ENCODE measurements at regions not wholly inside any gene's neighbourhood (a gene's known extent, or its start where the extent isn't known, plus 50 kb on each side); places are given as distances from the start of the nearest gene placed in this dataset.

- H3K9me3 ChIP-seq (ENCODE audit: control insufficient read depth in 2 of 2, insufficient read depth in 1 of 2, low read depth in 1 of 2, low read length in 1 of 2), result no peaks in the 10 kb centered on the region
- no peaks in the 10 kb centered on the region for H3K27me3 ChIP-seq (ENCODE audit: control insufficient read depth in 1 of 2, insufficient read depth in 2 of 2, low read length in 2 of 2)
- H3K4me1 ChIP-seq (ENCODE audit: control insufficient read depth in 2 of 2, insufficient read depth in 2 of 2, low read length in 1 of 2), result no peaks in the 10 kb centered on the region
- peaks cover 0 to 3% of the 10 kb centered on the region in 2 donors for H3K36me3 ChIP-seq (ENCODE audit: control insufficient read depth in 2 of 2, insufficient read depth in 2 of 2, low read length in 1 of 2)
- H3K27ac ChIP-seq (ENCODE audit: low read depth in 2 of 2, low read length in 1 of 2), result no peak overlapping the region
- no peak overlapping the region for H3K4me3 ChIP-seq (ENCODE audit: low read depth in 1 of 2, low read length in 2 of 2)
- 67 to 72% methylated on average over 1 of the region's 1 CpG for WGBS, 2 donors
Measured at GRCh38 chr2:161036926-161037325, 123.3 kb upstream of the TANK start.

GRCh38 chr2:161039071-161039470 is 121.2 kb upstream of the TANK start:
- 81 to 83% methylated on average over 5 of the region's 5 CpGs for WGBS, 2 donors
- Histone ChIP-seq H3K4me3 (ENCODE audit: low read depth in 1 of 2, low read length in 2 of 2) (no peak overlapping the region), H3K9me3 (ENCODE audit: control insufficient read depth in 2 of 2, insufficient read depth in 1 of 2, low read depth in 1 of 2, low read length in 1 of 2) (no peaks in the 10 kb centered on the region)

GRCh38 chr2:161041356-161041755 is 118.9 kb upstream of the TANK start:
- H3K4me3 ChIP-seq (ENCODE audit: low read depth in 1 of 2, low read length in 2 of 2), result no peak overlapping the region
- no peaks in the 10 kb centered on the region for H3K27me3 ChIP-seq (ENCODE audit: control insufficient read depth in 1 of 2, insufficient read depth in 2 of 2, low read length in 2 of 2)
- WGBS, 2 donors, result 65 to 70% methylated on average over 2 of the region's 2 CpGs
- no peak overlapping the region for H3K27ac ChIP-seq (ENCODE audit: low read depth in 2 of 2, low read length in 1 of 2)
- H3K9me3 ChIP-seq (ENCODE audit: control insufficient read depth in 2 of 2, insufficient read depth in 1 of 2, low read depth in 1 of 2, low read length in 1 of 2), result no peaks in the 10 kb centered on the region
- H3K4me1 ChIP-seq (ENCODE audit: control insufficient read depth in 2 of 2, insufficient read depth in 2 of 2, low read length in 1 of 2), result no peaks in the 10 kb centered on the region
- no peaks in the 10 kb centered on the region for H3K36me3 ChIP-seq (ENCODE audit: control insufficient read depth in 2 of 2, insufficient read depth in 2 of 2, low read length in 1 of 2)

More at GRCh38 chr2:161039071-161039470, 121.2 kb upstream of the TANK start:
- H3K27me3 ChIP-seq (ENCODE audit: control insufficient read depth in 1 of 2, insufficient read depth in 2 of 2, low read length in 2 of 2), result no peaks in the 10 kb centered on the region
- H3K4me1 ChIP-seq (ENCODE audit: control insufficient read depth in 2 of 2, insufficient read depth in 2 of 2, low read length in 1 of 2), result no peaks in the 10 kb centered on the region
- H3K36me3 ChIP-seq (ENCODE audit: control insufficient read depth in 2 of 2, insufficient read depth in 2 of 2, low read length in 1 of 2), result no peaks in the 10 kb centered on the region
- no peak overlapping the region for H3K27ac ChIP-seq (ENCODE audit: low read depth in 2 of 2, low read length in 1 of 2)

GRCh38 chr2:161042990-161043625 is 117.1 kb upstream of the TANK start:
- Histone ChIP-seq H3K9me3 (ENCODE audit: control insufficient read depth in 2 of 2, insufficient read depth in 1 of 2, low read depth in 1 of 2, low read length in 1 of 2) (no peaks in the 10 kb centered on the region), H3K4me3 (ENCODE audit: low read depth in 1 of 2, low read length in 2 of 2) (no peak overlapping the region), H3K27me3 (ENCODE audit: control insufficient read depth in 1 of 2, insufficient read depth in 2 of 2, low read length in 2 of 2) (no peaks in the 10 kb centered on the region), H3K4me1 (ENCODE audit: control insufficient read depth in 2 of 2, insufficient read depth in 2 of 2, low read length in 1 of 2) (no peaks in the 10 kb centered on the region), H3K27ac (ENCODE audit: low read depth in 2 of 2, low read length in 1 of 2) (no peak overlapping the region), H3K36me3 (ENCODE audit: control insufficient read depth in 2 of 2, insufficient read depth in 2 of 2, low read length in 1 of 2) (no peaks in the 10 kb centered on the region)
- WGBS, 2 donors, result 45 to 59% methylated on average over 2 of the region's 2 CpGs

- Histone ChIP-seq H3K9me3 (ENCODE audit: control insufficient read depth in 2 of 2, insufficient read depth in 1 of 2, low read depth in 1 of 2, low read length in 1 of 2) (no peaks in the 10 kb centered on the region), H3K4me3 (ENCODE audit: low read depth in 1 of 2, low read length in 2 of 2) (no peak overlapping the region), H3K27me3 (ENCODE audit: control insufficient read depth in 1 of 2, insufficient read depth in 2 of 2, low read length in 2 of 2) (no peaks in the 10 kb centered on the region), H3K27ac (ENCODE audit: low read depth in 2 of 2, low read length in 1 of 2) (no peak overlapping the region), H3K36me3 (ENCODE audit: control insufficient read depth in 2 of 2, insufficient read depth in 2 of 2, low read length in 1 of 2) (no peaks in the 10 kb centered on the region), H3K4me1 (ENCODE audit: control insufficient read depth in 2 of 2, insufficient read depth in 2 of 2, low read length in 1 of 2) (no peaks in the 10 kb centered on the region)
- WGBS, 2 donors, result 52 to 59% methylated on average over 6 of the region's 6 CpGs
Measured at GRCh38 chr2:161044095-161044865, 115.9 kb upstream of the TANK start.

GRCh38 chr2:161044921-161045320 is 115.3 kb upstream of the TANK start:
- Histone ChIP-seq H3K36me3 (ENCODE audit: control insufficient read depth in 2 of 2, insufficient read depth in 2 of 2, low read length in 1 of 2) (no peaks in the 10 kb centered on the region), H3K4me1 (ENCODE audit: control insufficient read depth in 2 of 2, insufficient read depth in 2 of 2, low read length in 1 of 2) (no peaks in the 10 kb centered on the region), H3K27ac (ENCODE audit: low read depth in 2 of 2, low read length in 1 of 2) (no peak overlapping the region), H3K4me3 (ENCODE audit: low read depth in 1 of 2, low read length in 2 of 2) (no peak overlapping the region), H3K27me3 (ENCODE audit: control insufficient read depth in 1 of 2, insufficient read depth in 2 of 2, low read length in 2 of 2) (no peaks in the 10 kb centered on the region), H3K9me3 (ENCODE audit: control insufficient read depth in 2 of 2, insufficient read depth in 1 of 2, low read depth in 1 of 2, low read length in 1 of 2) (no peaks in the 10 kb centered on the region)
- 74 to 75% methylated on average over 1 of the region's 1 CpG for WGBS, 2 donors

- no peaks in the 10 kb centered on the region for H3K9me3 ChIP-seq (ENCODE audit: control insufficient read depth in 2 of 2, insufficient read depth in 1 of 2, low read depth in 1 of 2, low read length in 1 of 2)
- H3K36me3 ChIP-seq (ENCODE audit: control insufficient read depth in 2 of 2, insufficient read depth in 2 of 2, low read length in 1 of 2), result no peaks in the 10 kb centered on the region
- no peak overlapping the region for H3K4me3 ChIP-seq (ENCODE audit: low read depth in 1 of 2, low read length in 2 of 2)
- H3K27ac ChIP-seq (ENCODE audit: low read depth in 2 of 2, low read length in 1 of 2), result no peak overlapping the region
- WGBS, 2 donors, result 74 to 82% methylated on average over 1 of the region's 1 CpG
- H3K27me3 ChIP-seq (ENCODE audit: control insufficient read depth in 1 of 2, insufficient read depth in 2 of 2, low read length in 2 of 2), result no peaks in the 10 kb centered on the region
- no peaks in the 10 kb centered on the region for H3K4me1 ChIP-seq (ENCODE audit: control insufficient read depth in 2 of 2, insufficient read depth in 2 of 2, low read length in 1 of 2)
Measured at GRCh38 chr2:161045726-161046125, 114.5 kb upstream of the TANK start.

GRCh38 chr2:161046876-161047275 is 113.4 kb upstream of the TANK start:
- no peaks in the 10 kb centered on the region for H3K9me3 ChIP-seq (ENCODE audit: control insufficient read depth in 2 of 2, insufficient read depth in 1 of 2, low read depth in 1 of 2, low read length in 1 of 2)
- H3K36me3 ChIP-seq (ENCODE audit: control insufficient read depth in 2 of 2, insufficient read depth in 2 of 2, low read length in 1 of 2), result no peaks in the 10 kb centered on the region
- H3K27me3 ChIP-seq (ENCODE audit: control insufficient read depth in 1 of 2, insufficient read depth in 2 of 2, low read length in 2 of 2), result no peaks in the 10 kb centered on the region
- no peaks in the 10 kb centered on the region for H3K4me1 ChIP-seq (ENCODE audit: control insufficient read depth in 2 of 2, insufficient read depth in 2 of 2, low read length in 1 of 2)
- H3K4me3 ChIP-seq (ENCODE audit: low read depth in 1 of 2, low read length in 2 of 2), result no peak overlapping the region
- 77 to 81% methylated on average over 2 of the region's 2 CpGs for WGBS, 2 donors
- H3K27ac ChIP-seq (ENCODE audit: low read depth in 2 of 2, low read length in 1 of 2), result no peak overlapping the region

GRCh38 chr2:161048317-161048716 is 111.9 kb upstream of the TANK start:
- Histone ChIP-seq H3K27me3 (ENCODE audit: control insufficient read depth in 1 of 2, insufficient read depth in 2 of 2, low read length in 2 of 2) (no peaks in the 10 kb centered on the region), H3K36me3 (ENCODE audit: control insufficient read depth in 2 of 2, insufficient read depth in 2 of 2, low read length in 1 of 2) (no peaks in the 10 kb centered on the region), H3K4me3 (ENCODE audit: low read depth in 1 of 2, low read length in 2 of 2) (no peak overlapping the region), H3K27ac (ENCODE audit: low read depth in 2 of 2, low read length in 1 of 2) (no peak overlapping the region), H3K9me3 (ENCODE audit: control insufficient read depth in 2 of 2, insufficient read depth in 1 of 2, low read depth in 1 of 2, low read length in 1 of 2) (no peaks in the 10 kb centered on the region), H3K4me1 (ENCODE audit: control insufficient read depth in 2 of 2, insufficient read depth in 2 of 2, low read length in 1 of 2) (no peaks in the 10 kb centered on the region)
- WGBS, 2 donors, result 59 to 64% methylated on average over 3 of the region's 3 CpGs

- no peak overlapping the region for H3K27ac ChIP-seq (ENCODE audit: low read depth in 2 of 2, low read length in 1 of 2)
- WGBS, 2 donors, result 88 to 89% methylated on average over 1 of the region's 1 CpG
- H3K27me3 ChIP-seq (ENCODE audit: control insufficient read depth in 1 of 2, insufficient read depth in 2 of 2, low read length in 2 of 2), result no peaks in the 10 kb centered on the region
- H3K4me1 ChIP-seq (ENCODE audit: control insufficient read depth in 2 of 2, insufficient read depth in 2 of 2, low read length in 1 of 2), result no peaks in the 10 kb centered on the region
- H3K36me3 ChIP-seq (ENCODE audit: control insufficient read depth in 2 of 2, insufficient read depth in 2 of 2, low read length in 1 of 2), result no peaks in the 10 kb centered on the region
- no peaks in the 10 kb centered on the region for H3K9me3 ChIP-seq (ENCODE audit: control insufficient read depth in 2 of 2, insufficient read depth in 1 of 2, low read depth in 1 of 2, low read length in 1 of 2)
- H3K4me3 ChIP-seq (ENCODE audit: low read depth in 1 of 2, low read length in 2 of 2), result no peak overlapping the region
Measured at GRCh38 chr2:161049559-161049958, 110.7 kb upstream of the TANK start.

Data from esophagus (tissue), 2 donors.